CD4-positive, alpha-beta T cell (primary cell): ENCODE measurements at regions not wholly inside any gene's neighbourhood (a gene's known extent, or its start where the extent isn't known, plus 50 kb on each side); places are given as distances from the start of the nearest gene placed in this dataset.

Source experiments
- ATAC-seq: fragments of 200-7000 bp; cut with Tn5 transposase; one replicate; pipeline ENCODE4 v1.10.0; 2022; ENCODE audit warnings: mild to moderate bottlenecking; ENCODE audit not compliant: poor library complexity
- CTCF ChIA-PET: fragments of 350-600 bp; sonication (Branson Sonifier 250); formaldehyde crosslinking; loops from one replicate; lab custom pipeline; 2021; ENCODE audit warnings: antibody characterized with exemption, inconsistent platforms; lab: Charles Lee
- POLR2A ChIA-PET: fragments of 350-600 bp; sonication (Branson Sonifier 250); formaldehyde crosslinking; loops from one replicate; lab custom pipeline; 2021; ENCODE audit warnings: antibody characterized with exemption, inconsistent platforms; lab: Charles Lee
- DNase-seq, 14 experiments: peaks; one replicate each; pipeline ENCODE4 v3.0.0-alpha.2; 2013 to 2020; ENCODE audit warnings: mixed read lengths in 2 of 14
- H3K27ac ChIP-seq, 2 donors: one replicate each; pipeline versions ENCODE4 v1.5.1 to v1.7.0; 2013; ENCODE audit warnings: low read length in 2 of 2, low read depth in 1 of 2, mild to moderate bottlenecking in 1 of 2
- H3K27me3 ChIP-seq, 2 experiments: 1 replicate in 1 of 2; 2 replicates in 1 of 2; pipeline versions ENCODE4 v1.6.1 to v1.7.0; 2013; ENCODE audit warnings: low read length in 2 of 2, control low read depth in 1 of 2, mild to moderate bottlenecking in 1 of 2, moderate library complexity in 1 of 2; ENCODE audit not compliant: insufficient read depth in 2 of 2, control insufficient read depth in 1 of 2
- H3K36me3 ChIP-seq: one replicate; pipeline ENCODE4 v1.6.1; 2013; ENCODE audit warnings: low read length, control low read depth; ENCODE audit not compliant: insufficient read depth
- H3K4me1 ChIP-seq: one replicate; pipeline ENCODE4 v1.6.1; 2013; ENCODE audit warnings: low read length, control low read depth; ENCODE audit not compliant: insufficient read depth
- H3K4me3 ChIP-seq: one replicate; pipeline ENCODE4 v1.5.1; 2013; ENCODE audit warnings: mild to moderate bottlenecking, low read length, moderate library complexity
- H3K9me3 ChIP-seq, 2 experiments: 1 replicate in 1 of 2; 2 replicates in 1 of 2; pipeline versions ENCODE4 v1.6.1 to v1.7.0; 2013; ENCODE audit warnings: low read length in 2 of 2, mild to moderate bottlenecking in 2 of 2, control low read depth in 1 of 2, moderate library complexity in 1 of 2; ENCODE audit not compliant: control insufficient read depth in 1 of 2, insufficient read depth in 1 of 2
- H3K27ac Mint-ChIP-seq: one replicate; pipeline ENCODE4 v1.8.0; 2020; ENCODE audit warnings: mixed read lengths
- H3K27me3 Mint-ChIP-seq: one replicate; pipeline ENCODE4 v1.8.0; 2021; ENCODE audit warnings: mixed read lengths
- H3K36me3 Mint-ChIP-seq: one replicate; pipeline ENCODE4 v1.8.0; 2021; ENCODE audit warnings: low read depth, mixed read lengths
- H3K4me1 Mint-ChIP-seq: one replicate; pipeline ENCODE4 v1.8.0; 2021; ENCODE audit warnings: low read depth, mixed read lengths
- H3K4me3 Mint-ChIP-seq: one replicate; pipeline ENCODE4 v1.8.0; 2020; ENCODE audit warnings: mild to moderate bottlenecking, mixed read lengths
- H3K9me3 Mint-ChIP-seq: one replicate; pipeline ENCODE4 v1.8.0; 2020; ENCODE audit warnings: mixed read lengths
- intact Hi-C, 2 experiments: fragments of 100-400 bp; cut with DNase I in 1 of 2; cut with micrococcal nuclease in 1 of 2; formaldehyde crosslinking; loops; one replicate each; pipeline versions ENCODE4 v1.15.1 to v1.9.0; 2023 to 2025; cut with DNase I, micrococcal nuclease
- TF ChIP-seq, protein P1 (sequence below): fragments of 200-600 bp; IDR thresholded peaks from one replicate; pipeline ENCODE4 v1.8.0; 2022; ENCODE audit warnings: antibody characterized with exemption, mild to moderate bottlenecking

DNA sequence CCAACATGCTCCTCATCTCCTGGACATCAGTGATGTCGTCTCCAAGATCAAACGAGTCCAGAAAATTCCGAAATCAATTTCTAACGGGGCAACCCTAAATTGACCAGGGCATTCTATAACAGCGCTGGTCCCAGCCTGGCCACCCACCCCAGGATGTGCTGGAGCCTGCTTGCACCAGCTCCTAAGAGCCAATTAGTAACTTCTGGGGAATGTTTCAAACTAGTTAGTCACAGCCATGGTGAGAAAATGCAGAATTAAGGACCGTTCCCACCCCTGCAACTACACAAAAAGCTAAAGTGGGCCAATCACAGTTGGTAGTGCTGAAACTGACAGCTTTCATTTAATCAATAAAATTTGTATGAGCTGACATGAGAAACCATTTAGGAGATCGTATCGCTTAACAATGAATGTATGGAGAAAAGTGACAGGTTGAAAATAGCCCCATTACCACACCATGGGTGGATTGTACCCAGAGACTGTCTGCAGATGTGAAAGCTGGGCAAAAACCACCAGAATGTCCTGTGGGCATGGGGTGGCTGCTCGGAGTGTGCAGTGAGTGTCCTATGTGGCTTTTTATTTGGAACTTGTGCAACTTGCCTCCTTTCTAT lies 165.7 kb upstream of the AFDN start:
- H3K36me3 Mint-ChIP-seq: no peaks in the 10 kb centered on the region
- intact Hi-C loops: no loop called here
- no peak for ATAC-seq
- ChIA-PET CTCF (no interaction called here), POLR2A (no interaction called here)
- no peak overlapping the region for H3K4me3 ChIP-seq
- DNase-seq: no peak
- no peaks in the 10 kb centered on the region for H3K27me3 ChIP-seq
- H3K36me3 ChIP-seq: no peaks in the 10 kb centered on the region
- no peak overlapping the region for H3K4me3 Mint-ChIP-seq
- H3K27ac Mint-ChIP-seq: no peak overlapping the region
- TF ChIP-seq, protein P1, sequence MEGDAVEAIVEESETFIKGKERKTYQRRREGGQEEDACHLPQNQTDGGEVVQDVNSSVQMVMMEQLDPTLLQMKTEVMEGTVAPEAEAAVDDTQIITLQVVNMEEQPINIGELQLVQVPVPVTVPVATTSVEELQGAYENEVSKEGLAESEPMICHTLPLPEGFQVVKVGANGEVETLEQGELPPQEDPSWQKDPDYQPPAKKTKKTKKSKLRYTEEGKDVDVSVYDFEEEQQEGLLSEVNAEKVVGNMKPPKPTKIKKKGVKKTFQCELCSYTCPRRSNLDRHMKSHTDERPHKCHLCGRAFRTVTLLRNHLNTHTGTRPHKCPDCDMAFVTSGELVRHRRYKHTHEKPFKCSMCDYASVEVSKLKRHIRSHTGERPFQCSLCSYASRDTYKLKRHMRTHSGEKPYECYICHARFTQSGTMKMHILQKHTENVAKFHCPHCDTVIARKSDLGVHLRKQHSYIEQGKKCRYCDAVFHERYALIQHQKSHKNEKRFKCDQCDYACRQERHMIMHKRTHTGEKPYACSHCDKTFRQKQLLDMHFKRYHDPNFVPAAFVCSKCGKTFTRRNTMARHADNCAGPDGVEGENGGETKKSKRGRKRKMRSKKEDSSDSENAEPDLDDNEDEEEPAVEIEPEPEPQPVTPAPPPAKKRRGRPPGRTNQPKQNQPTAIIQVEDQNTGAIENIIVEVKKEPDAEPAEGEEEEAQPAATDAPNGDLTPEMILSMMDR: no peak
- no peaks in the 10 kb centered on the region for H3K27me3 Mint-ChIP-seq
- no peak overlapping the region for H3K27ac ChIP-seq
- H3K4me1 Mint-ChIP-seq: no peaks in the 10 kb centered on the region
- no peaks in the 10 kb centered on the region for H3K4me1 ChIP-seq
- no peaks in the 10 kb centered on the region for H3K9me3 Mint-ChIP-seq
- peaks cover 0 to 12% of the 10 kb centered on the region in 2 experiments for H3K9me3 ChIP-seq

DNA sequence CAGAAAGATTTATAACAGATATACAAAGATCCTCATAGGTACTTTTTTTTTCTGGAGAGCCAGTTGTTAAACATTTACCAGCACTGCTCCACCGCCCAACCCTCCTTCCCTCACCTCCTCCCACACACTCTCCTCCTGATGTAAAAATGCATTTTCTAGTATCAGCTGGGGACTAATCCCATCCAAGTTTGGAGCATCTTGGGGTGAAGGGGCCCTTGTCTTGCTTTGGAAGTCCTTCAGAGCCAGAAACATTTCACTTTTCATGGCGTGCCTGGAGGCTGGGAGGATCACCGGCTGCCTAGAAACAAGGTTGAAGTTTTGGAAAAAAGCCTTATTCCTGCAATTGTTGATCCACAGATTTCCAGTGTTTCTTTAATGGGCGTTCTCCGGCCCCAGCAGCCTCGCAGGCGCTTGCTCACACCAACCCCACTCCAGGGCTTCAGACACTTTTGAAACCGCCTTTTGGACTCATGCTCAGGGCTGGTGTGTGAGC lies 165.1 kb upstream of the AFDN start:
- H3K4me3 Mint-ChIP-seq: no peak overlapping the region
- TF ChIP-seq, protein P1: no peak
- H3K4me3 ChIP-seq: no peak overlapping the region
- ChIA-PET POLR2A (no interaction called here), CTCF (no interaction called here)
- H3K4me1 ChIP-seq: no peaks in the 10 kb centered on the region
- ATAC-seq (no peak), DNase-seq (no peak)
- no peaks in the 10 kb centered on the region for H3K36me3 ChIP-seq
- peaks cover 1% of the 10 kb centered on the region for H3K27me3 Mint-ChIP-seq
- peaks cover 0 to 12% of the 10 kb centered on the region in 2 experiments for H3K9me3 ChIP-seq
- H3K36me3 Mint-ChIP-seq: no peaks in the 10 kb centered on the region
- no peaks in the 10 kb centered on the region for H3K27me3 ChIP-seq
- no peak overlapping the region for H3K27ac ChIP-seq
- no peaks in the 10 kb centered on the region for H3K4me1 Mint-ChIP-seq
- intact Hi-C loops: no loop called here
- no peaks in the 10 kb centered on the region for H3K9me3 Mint-ChIP-seq
- H3K27ac Mint-ChIP-seq: no peak overlapping the region

GRCh38 chr6:167662075-167662880 lies 164.4 kb upstream of the AFDN start:
- TF ChIP-seq, protein P1: no peak
- Mint-ChIP-seq H3K9me3 (no peaks in the 10 kb centered on the region), H3K36me3 (no peaks in the 10 kb centered on the region), H3K4me3 (no peak overlapping the region), H3K4me1 (no peaks in the 10 kb centered on the region), H3K27ac (no peak overlapping the region), H3K27me3 (peaks cover 5% of the 10 kb centered on the region)
- no peak for ATAC-seq
- Histone ChIP-seq H3K27me3 (no peaks in the 10 kb centered on the region), H3K27ac (no peak overlapping the region), H3K9me3 (peaks cover 0 to 12% of the 10 kb centered on the region in 2 experiments), H3K4me3 (no peak overlapping the region), H3K36me3 (no peaks in the 10 kb centered on the region), H3K4me1 (no peaks in the 10 kb centered on the region)
- CTCF ChIA-PET: no interaction called here
- DNase-seq: no peak
- POLR2A ChIA-PET: no interaction called here
- intact Hi-C loops: no loop called here
